Left ventricle myocardium inferior (tissue), 1 donor: ENCODE measurements at regions not wholly inside any gene's neighbourhood (a gene's known extent, or its start where the extent isn't known, plus 50 kb on each side); places are given as distances from the start of the nearest gene placed in this dataset.

Experiments used
- DNase-seq: peaks from one replicate; pipeline ENCODE4 v3.0.0-alpha.2; 2020
- H3K27ac ChIP-seq: fragments of 200-600 bp; replicated peaks from 2 replicates; pipeline ENCODE4 v1.8.0; 2021
- H3K27me3 ChIP-seq: fragments of 200-600 bp; 2 replicates; pipeline ENCODE4 v1.8.0; 2021; ENCODE audit warnings: low read depth
- H3K36me3 ChIP-seq: fragments of 200-600 bp; 2 replicates; pipeline ENCODE4 v1.8.0; 2021
- H3K4me1 ChIP-seq: fragments of 200-600 bp; 2 replicates; pipeline ENCODE4 v1.8.0; 2021
- H3K4me3 ChIP-seq: fragments of 200-600 bp; 2 replicates; pipeline ENCODE4 v1.8.0; 2021; ENCODE audit warnings: mild to moderate bottlenecking, moderate library complexity
- H3K9me3 ChIP-seq: fragments of 200-600 bp; replicated peaks from 2 replicates; pipeline ENCODE4 v1.8.0; 2021
- CTCF ChIP-seq: fragments of 200-600 bp; IDR thresholded peaks from 2 replicates; pipeline ENCODE4 v1.8.0; 2021; ENCODE audit warnings: antibody characterized with exemption, mild to moderate bottlenecking, borderline replicate concordance
- intact Hi-C: fragments of 100-400 bp; cut with micrococcal nuclease; formaldehyde crosslinking; loops from one replicate; pipeline ENCODE4 v1.11.0; 2022
- donor health status: DM: no; HTN: yes; CAD: no; lungs with severe emphysema.

- Histone ChIP-seq H3K27ac (peak overlapping the region; percentile 33), H3K4me1 (no peaks in the 10 kb centered on the region), H3K4me3 (no peak overlapping the region), H3K27me3 (peaks cover 8% of the 10 kb centered on the region), H3K36me3 (no peaks in the 10 kb centered on the region), H3K9me3 (no peaks in the 10 kb centered on the region)
- TF ChIP-seq CTCF = no peak
- peak; percentile 74 for DNase-seq
- intact Hi-C loops = no loop called here
These were observed 766.1 kb upstream of the SALL3 start for GRCh38 chr18:78213361-78213994.

- peaks cover 4% of the 10 kb centered on the region for H3K27me3 ChIP-seq
- H3K9me3 ChIP-seq = no peaks in the 10 kb centered on the region
- no peaks in the 10 kb centered on the region for H3K36me3 ChIP-seq
- H3K4me3 ChIP-seq = no peak overlapping the region
- no peak for TF ChIP-seq CTCF
- no peak for DNase-seq
- no peak overlapping the region for H3K27ac ChIP-seq
- intact Hi-C loops = no loop called here
- H3K4me1 ChIP-seq = no peaks in the 10 kb centered on the region
These were observed 758.1 kb upstream of the SALL3 start for GRCh38 chr18:78221496-78221895.

GRCh38 chr18:78228974-78229373 is 750.6 kb upstream of the SALL3 start:
- Histone ChIP-seq H3K27ac (no peak overlapping the region), H3K36me3 (no peaks in the 10 kb centered on the region), H3K4me3 (no peak overlapping the region), H3K27me3 (peaks cover 24% of the 10 kb centered on the region), H3K9me3 (no peaks in the 10 kb centered on the region), H3K4me1 (no peaks in the 10 kb centered on the region)
- no peak for DNase-seq
- no peak for TF ChIP-seq CTCF
- intact Hi-C loops = no loop called here

- H3K4me3 ChIP-seq = no peak overlapping the region
- H3K36me3 ChIP-seq = no peaks in the 10 kb centered on the region
- peaks cover 24% of the 10 kb centered on the region for H3K27me3 ChIP-seq
- intact Hi-C loops = no loop called here
- H3K4me1 ChIP-seq = no peaks in the 10 kb centered on the region
- DNase-seq = no peak
- TF ChIP-seq CTCF = no peak
- no peak overlapping the region for H3K27ac ChIP-seq
- H3K9me3 ChIP-seq = no peaks in the 10 kb centered on the region
These were observed 748.7 kb upstream of the SALL3 start for GRCh38 chr18:78230911-78231310.

GRCh38 chr18:78232196-78232595 is 747.4 kb upstream of the SALL3 start:
- intact Hi-C loops = no loop called here
- peaks cover 24% of the 10 kb centered on the region for H3K27me3 ChIP-seq
- DNase-seq = no peak
- H3K4me3 ChIP-seq = no peak overlapping the region
- H3K9me3 ChIP-seq = no peaks in the 10 kb centered on the region
- no peak overlapping the region for H3K27ac ChIP-seq
- no peaks in the 10 kb centered on the region for H3K4me1 ChIP-seq
- TF ChIP-seq CTCF = no peak
- H3K36me3 ChIP-seq = no peaks in the 10 kb centered on the region
